Chondrocyte (in vitro differentiated cells): ENCODE measurements at regions not wholly inside any gene's neighbourhood (a gene's known extent, or its start where the extent isn't known, plus 50 kb on each side); places are given as distances from the start of the nearest gene placed in this dataset.

Experiments used
- DNase-seq: peaks from one replicate; pipeline ENCODE4 v3.0.0; 2021; ENCODE audit warnings: mixed read lengths, low spot score
- H3K27ac Mint-ChIP-seq: one replicate; pipeline ENCODE4 v1.8.0; 2021; ENCODE audit warnings: mild to moderate bottlenecking, moderate library complexity, mixed read lengths; ENCODE audit not compliant: unreplicated experiment
- H3K27me3 Mint-ChIP-seq: 2 replicates; pipeline ENCODE4 v1.8.0; 2021; ENCODE audit warnings: low read depth, mixed read lengths
- H3K36me3 Mint-ChIP-seq: 2 replicates; pipeline ENCODE4 v1.8.0; 2021; ENCODE audit warnings: low read depth, mixed read lengths
- H3K4me1 Mint-ChIP-seq: 2 replicates; pipeline ENCODE4 v1.8.0; 2021; ENCODE audit warnings: low read depth, mild to moderate bottlenecking, mixed read lengths
- H3K4me3 Mint-ChIP-seq: one replicate; pipeline ENCODE4 v1.8.0; 2021; ENCODE audit warnings: mild to moderate bottlenecking, moderate library complexity, mixed read lengths; ENCODE audit not compliant: unreplicated experiment
- H3K9me3 Mint-ChIP-seq: 2 replicates; pipeline ENCODE4 v1.8.0; 2021; ENCODE audit warnings: low read depth, mixed read lengths
- TF ChIP-seq, protein P1 (sequence below): fragments of 200-600 bp; sonication (generic); IDR thresholded peaks from 2 replicates; pipeline ENCODE4 v1.5.0; 2021; ENCODE audit warnings: antibody characterized with exemption, mild to moderate bottlenecking, moderate library complexity

- Mint-ChIP-seq H3K27me3 (peaks cover 2% of the 10 kb centered on the region), H3K9me3 (no peaks in the 10 kb centered on the region), H3K4me1 (no peaks in the 10 kb centered on the region), H3K27ac (no peak overlapping the region), H3K4me3 (no peak overlapping the region), H3K36me3 (no peaks in the 10 kb centered on the region)
- DNase-seq, result peak; percentile 29
- TF ChIP-seq, protein P1, sequence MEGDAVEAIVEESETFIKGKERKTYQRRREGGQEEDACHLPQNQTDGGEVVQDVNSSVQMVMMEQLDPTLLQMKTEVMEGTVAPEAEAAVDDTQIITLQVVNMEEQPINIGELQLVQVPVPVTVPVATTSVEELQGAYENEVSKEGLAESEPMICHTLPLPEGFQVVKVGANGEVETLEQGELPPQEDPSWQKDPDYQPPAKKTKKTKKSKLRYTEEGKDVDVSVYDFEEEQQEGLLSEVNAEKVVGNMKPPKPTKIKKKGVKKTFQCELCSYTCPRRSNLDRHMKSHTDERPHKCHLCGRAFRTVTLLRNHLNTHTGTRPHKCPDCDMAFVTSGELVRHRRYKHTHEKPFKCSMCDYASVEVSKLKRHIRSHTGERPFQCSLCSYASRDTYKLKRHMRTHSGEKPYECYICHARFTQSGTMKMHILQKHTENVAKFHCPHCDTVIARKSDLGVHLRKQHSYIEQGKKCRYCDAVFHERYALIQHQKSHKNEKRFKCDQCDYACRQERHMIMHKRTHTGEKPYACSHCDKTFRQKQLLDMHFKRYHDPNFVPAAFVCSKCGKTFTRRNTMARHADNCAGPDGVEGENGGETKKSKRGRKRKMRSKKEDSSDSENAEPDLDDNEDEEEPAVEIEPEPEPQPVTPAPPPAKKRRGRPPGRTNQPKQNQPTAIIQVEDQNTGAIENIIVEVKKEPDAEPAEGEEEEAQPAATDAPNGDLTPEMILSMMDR, result no peak
Observed at GRCh38 chr5:100249211-100249883, 285.8 kb upstream of the FAM174A start.

DNA sequence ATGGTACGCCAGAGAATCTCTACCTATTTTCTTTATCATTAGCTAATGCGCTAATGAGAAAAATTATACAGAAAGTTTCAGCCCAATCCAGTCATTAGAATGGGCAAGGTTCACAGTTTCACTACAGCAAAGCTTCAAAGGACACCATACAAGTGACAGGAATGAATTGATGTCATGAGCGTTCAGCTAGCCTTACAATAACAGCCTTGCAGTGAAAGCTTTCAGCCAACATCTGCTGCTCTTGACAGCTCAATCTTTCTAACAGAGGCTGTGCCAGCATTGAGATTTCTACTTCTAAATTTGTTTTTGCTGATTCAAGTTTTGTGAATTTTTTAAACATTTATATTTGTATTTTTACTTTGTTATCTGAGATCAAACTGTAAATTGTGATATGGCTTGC is 302.4 kb upstream of the FAM174A start:
- no peak for DNase-seq
- no peaks in the 10 kb centered on the region for H3K36me3 Mint-ChIP-seq
- peaks cover 4% of the 10 kb centered on the region for H3K27me3 Mint-ChIP-seq
- H3K4me1 Mint-ChIP-seq, result no peaks in the 10 kb centered on the region
- TF ChIP-seq, protein P1, result no peak
- no peak overlapping the region for H3K27ac Mint-ChIP-seq
- H3K4me3 Mint-ChIP-seq, result no peak overlapping the region
- peaks cover 4% of the 10 kb centered on the region for H3K9me3 Mint-ChIP-seq

- Mint-ChIP-seq H3K36me3 (no peaks in the 10 kb centered on the region), H3K4me3 (no peak overlapping the region), H3K27ac (no peak overlapping the region), H3K27me3 (no peaks in the 10 kb centered on the region), H3K4me1 (no peaks in the 10 kb centered on the region), H3K9me3 (peaks cover 15% of the 10 kb centered on the region)
- TF ChIP-seq, protein P1, result no peak
- DNase-seq, result no peak
Observed at GRCh38 chr5:100188778-100189177, 346.4 kb upstream of the FAM174A start.

DNA sequence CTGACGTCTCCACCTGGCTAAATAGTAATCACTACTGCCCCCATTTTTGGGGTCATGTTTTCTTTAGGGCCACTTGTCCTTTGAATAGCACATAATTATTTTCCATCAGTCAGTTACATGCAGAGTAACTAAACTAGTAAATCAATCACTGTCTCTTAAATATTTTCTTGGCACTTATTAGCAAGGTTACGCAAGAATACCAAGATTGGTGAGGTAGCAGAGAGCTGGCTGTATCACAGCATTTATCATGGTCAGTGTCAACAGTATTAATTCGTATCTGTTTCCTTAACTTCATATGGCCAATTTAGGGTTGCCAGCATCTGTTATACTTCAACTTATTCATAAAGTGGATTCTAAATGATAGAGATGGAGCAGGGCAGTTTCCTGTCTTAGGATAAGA is 346.8 kb upstream of the FAM174A start:
- TF ChIP-seq, protein P1, result no peak
- Mint-ChIP-seq H3K27me3 (no peaks in the 10 kb centered on the region), H3K27ac (no peak overlapping the region), H3K4me1 (no peaks in the 10 kb centered on the region), H3K36me3 (no peaks in the 10 kb centered on the region), H3K9me3 (peaks cover 11% of the 10 kb centered on the region), H3K4me3 (no peak overlapping the region)
- DNase-seq, result no peak

DNA sequence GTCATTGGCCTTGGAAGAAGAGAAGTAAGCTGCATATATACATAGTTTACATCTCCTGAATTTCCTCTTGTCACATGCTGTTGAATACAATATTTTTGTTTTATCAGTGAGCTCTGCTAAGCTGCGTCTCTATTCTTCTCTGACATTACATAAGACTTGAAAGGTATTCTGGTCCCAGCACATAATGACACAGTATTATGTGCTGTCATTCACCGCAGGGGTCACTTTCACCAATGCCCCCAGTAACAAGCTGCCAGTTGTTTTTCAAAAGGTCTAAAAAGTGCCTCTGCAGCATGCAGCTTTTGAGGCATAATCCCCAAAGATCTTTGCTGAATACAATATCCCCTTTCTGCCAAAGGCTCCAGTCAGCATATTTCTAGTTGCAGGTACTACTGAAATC is 349.0 kb upstream of the FAM174A start:
- no peak overlapping the region for H3K4me3 Mint-ChIP-seq
- H3K27me3 Mint-ChIP-seq, result no peaks in the 10 kb centered on the region
- H3K9me3 Mint-ChIP-seq, result no peaks in the 10 kb centered on the region
- no peaks in the 10 kb centered on the region for H3K36me3 Mint-ChIP-seq
- no peak for DNase-seq
- no peaks in the 10 kb centered on the region for H3K4me1 Mint-ChIP-seq
- H3K27ac Mint-ChIP-seq, result no peak overlapping the region
- TF ChIP-seq, protein P1, result no peak
